ENCODE measurements at regions not wholly inside any gene's neighbourhood (a gene's known extent, or its start where the extent isn't known, plus 50 kb on each side); places are given as distances from the start of the nearest gene placed in this dataset.

DNA sequence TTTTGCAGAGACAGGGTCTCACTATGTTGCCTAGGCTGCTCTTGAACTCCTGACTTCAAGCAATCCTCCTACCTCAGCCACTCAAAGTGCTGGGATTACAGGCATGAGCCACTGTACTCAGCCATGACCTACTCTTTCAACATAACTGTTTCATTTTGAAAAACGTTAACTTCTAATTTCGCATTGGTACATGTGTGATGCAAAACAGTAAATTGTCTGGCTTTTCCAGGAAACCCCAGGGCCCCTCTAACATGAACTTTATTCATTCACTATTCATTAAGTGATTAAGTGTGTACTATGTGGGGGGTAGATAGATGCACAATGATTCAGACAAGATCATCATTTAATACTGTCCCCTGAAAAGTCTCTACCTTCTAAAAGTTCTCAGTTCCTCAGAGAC is 364.9 kb downstream of the SS18 start:
- H3K4me1 ChIP-seq (ENCODE audit: insufficient read depth) = no peaks in the 10 kb centered on the region
- no peaks in the 10 kb centered on the region for H3K79me2 ChIP-seq (ENCODE audit: insufficient read depth)
- H2AFZ ChIP-seq = no peak overlapping the region
- 0 out of 2 replicates have a peak, but pooled peaks cover 4% of the 10 kb centered on the region for H3F3A ChIP-seq (ENCODE audit: insufficient read depth)
- no peaks in the 10 kb centered on the region for H3K9me3 ChIP-seq (ENCODE audit: low read depth)
- peaks cover 3% of the 10 kb centered on the region; the same call in 1 of the 2 replicates for H3K9me2 ChIP-seq (ENCODE audit: insufficient read depth)
- no peaks in the 10 kb centered on the region for H4K20me1 ChIP-seq (ENCODE audit: insufficient read depth)
- no peaks in the 10 kb centered on the region for H3K27me3 ChIP-seq (replicated peaks; ENCODE audit: insufficient read depth)
- no peak overlapping the region for H3K9ac ChIP-seq
- 17 to 41% methylated on average over 2 of the region's 2 CpGs for WGBS, 2 experiments (ENCODE audit: low coverage in 1 of 2, low lambda C conversion rate in 2 of 2, missing lambda C conversion rate in 2 of 2)
- in situ Hi-C loops (cut with MboI) = no loop called here
- H3K36me3 ChIP-seq (ENCODE audit: low read depth) = no peaks in the 10 kb centered on the region
- TF ChIP-seq EZH2 (IDR thresholded peaks at IDR 0.05; ENCODE audit: insufficient read depth, poor library complexity, severe bottlenecking) (no peak), EZH2phosphoT487 (IDR thresholded peaks at IDR 0.05; ENCODE audit: insufficient read depth, low read depth) (no peak)
- H3K4me2 ChIP-seq (ENCODE audit: unreplicated experiment) = no peak overlapping the region
- no peak overlapping the region for H3K27ac ChIP-seq
- H3K4me3 ChIP-seq = no peak overlapping the region
- no peak for DNase-seq

DNA sequence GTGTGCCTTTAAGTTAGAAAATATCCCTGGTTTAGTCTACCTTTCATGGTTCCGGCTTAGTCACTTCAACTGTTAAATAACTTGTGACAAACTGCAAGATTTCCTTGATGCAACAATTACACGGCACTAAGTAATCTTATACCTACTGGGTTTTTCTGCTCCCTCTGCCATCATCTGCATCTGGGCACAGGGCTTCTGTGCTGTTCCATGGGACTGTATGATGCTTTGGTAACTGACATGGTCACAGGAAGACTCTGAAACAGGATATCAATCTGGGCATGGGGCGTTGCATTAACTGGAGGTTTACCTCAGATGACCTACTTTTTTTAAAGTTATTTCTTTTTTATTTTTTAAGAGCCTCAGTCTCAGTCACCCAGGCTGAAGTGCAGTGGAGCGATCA is 365.4 kb downstream of the SS18 start:
- Histone ChIP-seq H3K4me1 (ENCODE audit: insufficient read depth) (no peaks in the 10 kb centered on the region), H4K20me1 (ENCODE audit: insufficient read depth) (no peaks in the 10 kb centered on the region), H3K9me2 (ENCODE audit: insufficient read depth) (peaks cover 3% of the 10 kb centered on the region; the same call in 1 of the 2 replicates), H3K9me3 (ENCODE audit: low read depth) (no peaks in the 10 kb centered on the region), H3K4me3 (no peak overlapping the region), H3K9ac (no peak overlapping the region), H3K4me2 (ENCODE audit: unreplicated experiment) (no peak overlapping the region), H2AFZ (no peak overlapping the region), H3F3A (ENCODE audit: insufficient read depth) (0 out of 2 replicates have a peak, but pooled peaks cover 4% of the 10 kb centered on the region), H3K79me2 (ENCODE audit: insufficient read depth) (no peaks in the 10 kb centered on the region), H3K27ac (no peak overlapping the region), H3K27me3 (replicated peaks; ENCODE audit: insufficient read depth) (no peaks in the 10 kb centered on the region), H3K36me3 (ENCODE audit: low read depth) (no peaks in the 10 kb centered on the region)
- no peak for DNase-seq
- no peak for TF ChIP-seq EZH2 (IDR thresholded peaks at IDR 0.05; ENCODE audit: insufficient read depth, poor library complexity, severe bottlenecking)
- no peak for TF ChIP-seq EZH2phosphoT487 (IDR thresholded peaks at IDR 0.05; ENCODE audit: insufficient read depth, low read depth)
- in situ Hi-C loops (cut with MboI) = no loop called here
- 71 to 74% methylated on average over 4 of the region's 4 CpGs for WGBS, 2 experiments (ENCODE audit: low coverage in 1 of 2, low lambda C conversion rate in 2 of 2, missing lambda C conversion rate in 2 of 2)

DNA sequence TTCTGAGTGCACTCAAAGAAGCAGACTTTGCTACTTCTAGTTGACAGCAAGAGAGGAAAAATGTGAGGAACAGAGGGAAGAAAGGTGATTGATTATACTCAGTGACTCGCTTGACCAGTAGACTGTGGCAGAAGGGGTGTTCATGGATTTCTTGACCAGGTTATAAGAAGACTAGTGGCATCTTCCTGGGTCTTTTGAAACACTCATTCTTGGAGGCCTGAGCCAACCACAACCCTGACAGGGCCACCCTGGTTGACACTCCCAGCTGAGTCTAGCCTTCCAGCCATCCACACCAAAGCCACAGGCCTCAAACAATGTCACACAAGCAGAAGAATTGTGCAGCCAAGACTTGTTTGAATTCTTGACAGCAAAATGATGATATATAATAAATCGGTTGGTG is 366.3 kb downstream of the SS18 start:
- Histone ChIP-seq H3K79me2 (ENCODE audit: insufficient read depth) (no peaks in the 10 kb centered on the region), H3K27ac (no peak overlapping the region), H4K20me1 (ENCODE audit: insufficient read depth) (no peaks in the 10 kb centered on the region), H3K9ac (no peak overlapping the region), H3K4me3 (no peak overlapping the region), H3K4me2 (ENCODE audit: unreplicated experiment) (no peak overlapping the region), H3K4me1 (ENCODE audit: insufficient read depth) (no peaks in the 10 kb centered on the region), H3K9me3 (ENCODE audit: low read depth) (no peaks in the 10 kb centered on the region), H3F3A (ENCODE audit: insufficient read depth) (0 out of 2 replicates have a peak, but pooled peaks cover 4% of the 10 kb centered on the region), H2AFZ (no peak overlapping the region), H3K9me2 (ENCODE audit: insufficient read depth) (peaks cover 3% of the 10 kb centered on the region; the same call in 1 of the 2 replicates), H3K36me3 (ENCODE audit: low read depth) (no peaks in the 10 kb centered on the region), H3K27me3 (replicated peaks; ENCODE audit: insufficient read depth) (no peaks in the 10 kb centered on the region)
- in situ Hi-C loops (cut with MboI) = no loop called here
- 84 to 93% methylated on average over 2 of the region's 2 CpGs for WGBS, 2 experiments (ENCODE audit: low coverage in 1 of 2, low lambda C conversion rate in 2 of 2, missing lambda C conversion rate in 2 of 2)
- no peak for DNase-seq
- TF ChIP-seq EZH2 (IDR thresholded peaks at IDR 0.05; ENCODE audit: insufficient read depth, poor library complexity, severe bottlenecking) = no peak

DNA sequence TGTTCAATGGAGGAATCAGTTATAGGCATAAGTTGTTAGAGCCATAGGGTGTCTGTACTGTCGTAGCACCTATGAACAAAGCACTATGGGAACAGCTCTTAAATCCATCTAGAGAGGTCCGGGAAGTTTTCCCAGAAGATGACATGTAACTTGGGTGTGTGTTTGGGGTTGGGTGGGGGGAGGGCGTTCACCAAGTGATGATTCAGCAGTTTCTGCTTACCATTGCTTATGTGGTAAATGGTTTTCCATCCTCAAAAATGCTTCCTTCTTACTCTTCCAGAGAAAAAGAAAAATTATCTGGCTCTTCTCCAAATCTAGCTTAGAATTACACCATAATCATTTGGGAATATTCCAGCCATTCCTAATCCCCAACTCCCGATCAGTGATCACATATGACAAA is 361.1 kb upstream of the ZNF521 start:
- in situ Hi-C loops (cut with MboI) = no loop called here
- no peaks in the 10 kb centered on the region for H4K20me1 ChIP-seq (ENCODE audit: insufficient read depth)
- no peak for DNase-seq
- no peaks in the 10 kb centered on the region for H3K9me3 ChIP-seq (ENCODE audit: low read depth)
- H3K9me2 ChIP-seq (ENCODE audit: insufficient read depth) = no peaks in the 10 kb centered on the region
- H3K27ac ChIP-seq = no peak overlapping the region
- no peaks in the 10 kb centered on the region for H3F3A ChIP-seq (ENCODE audit: insufficient read depth)
- H2AFZ ChIP-seq = no peak overlapping the region
- H3K9ac ChIP-seq = no peak overlapping the region
- no peak overlapping the region for H3K4me3 ChIP-seq
- no peaks in the 10 kb centered on the region for H3K79me2 ChIP-seq (ENCODE audit: insufficient read depth)
- H3K36me3 ChIP-seq (ENCODE audit: low read depth) = no peaks in the 10 kb centered on the region
- 38 to 50% methylated on average over 4 of the region's 4 CpGs for WGBS, 2 experiments (ENCODE audit: low coverage in 1 of 2, low lambda C conversion rate in 2 of 2, missing lambda C conversion rate in 2 of 2)
- H3K4me2 ChIP-seq (ENCODE audit: unreplicated experiment) = no peak overlapping the region
- no peak for TF ChIP-seq EZH2 (IDR thresholded peaks at IDR 0.05; ENCODE audit: insufficient read depth, poor library complexity, severe bottlenecking)
- no peak for TF ChIP-seq EZH2phosphoT487 (IDR thresholded peaks at IDR 0.05; ENCODE audit: insufficient read depth, low read depth)
- H3K4me1 ChIP-seq (ENCODE audit: insufficient read depth) = no peaks in the 10 kb centered on the region
- no peaks in the 10 kb centered on the region for H3K27me3 ChIP-seq (replicated peaks; ENCODE audit: insufficient read depth)

DNA sequence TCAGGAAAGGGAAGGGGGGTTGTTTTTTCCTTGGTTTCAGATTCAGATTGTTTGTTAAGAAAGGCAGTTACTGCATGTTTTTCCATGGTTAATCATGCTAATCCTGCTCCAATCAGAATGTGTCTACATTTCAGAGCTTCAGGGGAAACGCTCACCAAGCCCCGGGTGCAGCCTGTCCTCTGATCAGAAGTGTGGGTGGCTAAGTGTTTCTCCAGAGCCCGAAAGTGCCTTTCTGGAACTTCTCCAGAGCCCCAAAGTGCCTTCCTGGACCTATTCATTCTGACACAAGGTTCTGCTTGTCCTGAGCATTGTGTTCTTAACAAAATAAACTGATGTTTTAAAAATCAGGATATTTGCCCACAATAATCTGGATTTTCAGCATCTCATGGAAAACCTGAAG is 359.0 kb upstream of the ZNF521 start:
- Histone ChIP-seq H4K20me1 (ENCODE audit: insufficient read depth) (no peaks in the 10 kb centered on the region), H3K9me3 (ENCODE audit: low read depth) (no peaks in the 10 kb centered on the region), H3K4me1 (ENCODE audit: insufficient read depth) (no peaks in the 10 kb centered on the region), H3K36me3 (ENCODE audit: low read depth) (no peaks in the 10 kb centered on the region), H2AFZ (no peak overlapping the region), H3K4me2 (ENCODE audit: unreplicated experiment) (no peak overlapping the region), H3K27me3 (replicated peaks; ENCODE audit: insufficient read depth) (0 out of 2 replicates have a peak, but pooled peaks cover 5% of the 10 kb centered on the region), H3K27ac (no peak overlapping the region), H3F3A (ENCODE audit: insufficient read depth) (no peaks in the 10 kb centered on the region), H3K9ac (no peak overlapping the region), H3K4me3 (no peak overlapping the region), H3K79me2 (ENCODE audit: insufficient read depth) (no peaks in the 10 kb centered on the region), H3K9me2 (ENCODE audit: insufficient read depth) (no peaks in the 10 kb centered on the region)
- no peak for DNase-seq
- TF ChIP-seq EZH2 (IDR thresholded peaks at IDR 0.05; ENCODE audit: insufficient read depth, poor library complexity, severe bottlenecking) = no peak
- TF ChIP-seq EZH2phosphoT487 (IDR thresholded peaks at IDR 0.05; ENCODE audit: insufficient read depth, low read depth) = no peak
- in situ Hi-C loops (cut with MboI) = no loop called here
- WGBS, 2 experiments (ENCODE audit: low coverage in 1 of 2, low lambda C conversion rate in 2 of 2, missing lambda C conversion rate in 2 of 2) = 56 to 64% methylated on average over 3 of the region's 3 CpGs

Data from GM23248 (cell line).